Suppressor macrophage treated with lipopolysaccharide for 4 hours (primary cell): ENCODE measurements at regions not wholly inside any gene's neighbourhood (a gene's known extent, or its start where the extent isn't known, plus 50 kb on each side); places are given as distances from the start of the nearest gene placed in this dataset.

Source experiments
- DNase-seq: peaks from one replicate; pipeline ENCODE4 v3.0.0-alpha.2; 2020

DNA sequence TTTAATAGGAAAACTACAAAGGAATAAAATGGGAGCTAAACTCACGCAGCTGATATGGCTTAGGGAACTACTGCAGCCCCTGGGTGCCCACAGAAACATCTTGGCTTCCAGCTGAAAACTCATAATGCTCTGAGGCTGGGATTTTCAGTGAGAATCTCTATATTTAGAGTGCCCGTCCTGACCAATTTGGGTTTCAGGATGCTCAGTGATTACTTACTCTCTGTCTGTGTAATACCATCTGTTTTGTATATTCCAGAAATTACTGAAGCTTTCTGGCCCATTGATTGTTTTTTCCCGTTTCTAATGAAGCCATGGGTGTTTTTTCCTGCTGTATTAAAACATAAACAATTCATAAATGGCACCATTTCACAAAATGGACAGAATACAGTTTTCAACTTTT is 50.6 kb upstream of the ZNF385D start:
- DNase-seq = no peak

DNA sequence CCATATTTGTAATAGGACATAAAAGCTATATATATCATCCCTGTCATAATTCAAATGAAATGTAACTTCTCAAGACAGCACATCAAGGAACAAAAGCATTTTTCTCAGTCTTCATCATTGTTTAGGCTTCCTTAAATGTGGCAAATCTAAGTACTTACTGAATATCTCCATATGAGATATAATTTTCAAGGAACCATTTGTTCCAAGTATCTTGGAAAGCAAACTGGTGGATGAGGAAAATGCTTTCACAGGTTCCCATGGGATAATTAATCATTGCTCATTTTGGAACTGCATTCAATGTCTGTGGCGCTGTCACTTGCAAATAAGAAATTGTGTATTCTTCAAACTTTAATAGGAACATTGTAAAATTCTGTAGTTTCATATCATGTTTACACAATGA is 52.6 kb upstream of the ZNF385D start:
- DNase-seq = no peak

- DNase-seq = no peak
These were observed 53.3 kb upstream of the ZNF385D start for GRCh38 chr3:21804330-21804729.

- no peak for DNase-seq
These were observed 55.7 kb upstream of the ZNF385D start for GRCh38 chr3:21806733-21807132.

DNA sequence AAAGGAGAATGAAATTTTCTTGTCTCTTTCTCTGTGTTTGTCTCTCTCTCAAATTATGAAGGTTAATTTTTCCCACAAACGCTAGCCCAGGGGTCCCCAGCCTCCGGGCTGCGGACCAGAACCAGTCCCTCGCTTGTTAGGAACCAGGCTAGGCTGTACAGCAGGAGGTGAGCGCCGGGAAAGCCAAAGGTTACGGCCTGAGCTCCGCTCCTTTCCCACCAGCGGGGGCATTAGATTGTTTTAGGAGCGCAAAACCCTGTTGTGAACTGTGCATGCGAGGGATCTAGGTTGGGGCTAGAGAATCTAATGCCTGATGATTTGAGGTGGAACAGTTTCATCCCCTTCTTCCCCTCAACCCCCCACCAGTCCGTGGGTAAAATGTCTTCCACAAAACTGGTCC is 74.7 kb upstream of the ZNF385D start:
- no peak for DNase-seq

DNA sequence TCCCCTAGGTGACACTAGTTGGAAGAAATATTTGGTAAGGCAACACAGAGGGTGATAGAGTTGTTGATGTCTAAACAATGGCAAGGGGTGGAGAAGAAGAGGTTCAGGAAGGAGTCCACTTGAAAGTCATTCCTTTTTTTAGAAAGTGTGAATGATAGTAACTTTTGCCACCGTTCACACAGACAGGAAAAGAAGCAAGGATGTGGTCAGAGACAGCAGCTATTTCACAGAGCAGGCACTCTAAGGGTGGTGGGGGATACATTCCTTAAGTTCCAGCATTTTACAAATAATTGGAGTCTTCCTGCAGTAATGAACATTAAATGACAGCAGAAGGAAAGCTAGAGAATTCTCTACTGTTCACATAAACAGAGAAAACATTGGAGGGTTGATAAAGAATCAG is 75.4 kb upstream of the ZNF385D start:
- no peak for DNase-seq

GRCh38 chr3:21830541-21830940 is 79.5 kb upstream of the ZNF385D start:
- no peak for DNase-seq

- no peak for DNase-seq
These were observed 84.3 kb upstream of the ZNF385D start for GRCh38 chr3:21835264-21835663.

DNA sequence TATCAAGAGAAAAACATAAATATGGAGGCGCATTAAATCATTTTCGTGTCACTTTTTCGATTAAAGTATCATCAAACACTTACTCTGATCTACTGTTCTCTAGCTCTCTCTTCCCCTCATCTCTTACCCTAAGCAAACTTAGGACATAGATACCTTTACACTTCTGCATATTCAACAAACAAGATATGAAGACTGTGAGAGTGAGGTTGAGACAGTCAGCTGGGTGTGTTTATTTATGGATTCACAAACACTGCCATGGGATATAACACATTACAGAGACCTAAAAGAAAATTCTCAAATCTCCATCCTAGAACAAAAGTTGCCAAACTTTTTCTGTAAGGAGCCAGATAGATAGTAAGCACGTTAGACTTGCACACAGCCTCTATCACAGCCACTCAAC is 85.2 kb upstream of the ZNF385D start:
- no peak for DNase-seq

DNA sequence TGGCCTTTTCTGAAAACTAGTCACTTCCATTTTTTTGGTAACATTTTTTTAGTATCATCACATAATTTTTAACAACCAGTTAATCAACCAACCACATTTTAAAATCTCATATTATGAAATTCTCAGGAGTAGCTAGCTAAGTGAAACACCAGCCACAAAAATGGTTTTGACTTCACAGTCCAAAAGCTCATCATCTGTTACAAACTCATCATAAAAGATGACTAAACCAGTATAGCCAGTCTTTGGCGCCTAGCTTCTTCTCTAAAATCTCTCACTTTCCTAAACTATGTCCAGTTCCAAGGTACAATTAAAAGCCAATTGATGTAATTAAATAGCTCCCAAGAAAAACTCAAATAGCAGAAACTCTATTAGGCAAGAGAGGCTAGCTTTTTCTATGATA is 88.2 kb upstream of the ZNF385D start:
- no peak for DNase-seq

- DNase-seq = no peak
These were observed 88.6 kb upstream of the ZNF385D start for GRCh38 chr3:21839592-21839991.

- DNase-seq = no peak
These were observed 96.0 kb upstream of the ZNF385D start for GRCh38 chr3:21847005-21847404.

DNA sequence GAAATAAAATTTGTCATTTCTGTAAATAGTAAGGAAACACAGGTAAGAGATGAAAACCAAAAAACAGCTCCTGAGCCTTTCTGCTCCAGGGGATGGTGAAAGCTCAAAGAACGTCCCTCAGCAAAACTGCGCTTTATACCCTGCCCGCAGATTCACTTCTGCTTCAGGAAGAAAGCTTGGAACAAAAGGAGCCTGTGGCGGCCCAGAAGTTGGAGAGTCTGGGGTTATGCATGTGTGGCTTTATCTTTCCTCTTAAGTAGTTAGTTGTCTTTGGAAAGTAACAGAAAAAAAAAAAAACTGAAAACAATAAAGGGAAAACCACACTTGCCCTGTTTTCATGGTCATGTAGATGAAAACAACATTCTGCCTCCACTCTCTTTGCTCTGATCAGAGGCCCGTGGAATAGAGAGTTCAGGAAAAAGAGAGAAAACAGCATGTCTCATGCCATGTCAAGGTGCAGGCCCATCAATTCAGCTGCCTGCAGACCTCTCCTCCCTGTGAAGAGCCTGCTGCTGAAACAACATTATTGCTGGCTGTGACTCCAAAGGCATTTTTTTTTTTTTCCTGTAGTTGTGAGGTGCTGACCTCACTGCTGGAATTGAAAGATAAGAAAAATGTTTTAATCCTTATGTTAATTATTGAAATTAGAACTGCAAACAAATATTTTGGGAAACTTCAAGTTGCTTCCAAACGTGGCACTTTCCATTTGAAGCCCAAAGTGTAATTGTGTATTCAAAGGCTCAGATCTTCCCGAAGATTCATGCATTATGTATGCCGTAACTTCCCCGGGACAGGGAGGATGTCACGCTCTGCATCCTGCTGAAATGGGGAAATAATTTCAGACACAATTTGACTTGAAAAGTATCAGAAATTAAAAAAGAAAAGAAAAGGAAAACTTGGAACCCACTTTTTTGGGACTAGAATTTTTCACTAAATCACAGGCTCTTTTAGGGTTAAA is 108.4 kb upstream of the ZNF385D start:
- DNase-seq = no peak

- DNase-seq = no peak
These were observed 109.1 kb upstream of the ZNF385D start for GRCh38 chr3:21860082-21860475.

DNA sequence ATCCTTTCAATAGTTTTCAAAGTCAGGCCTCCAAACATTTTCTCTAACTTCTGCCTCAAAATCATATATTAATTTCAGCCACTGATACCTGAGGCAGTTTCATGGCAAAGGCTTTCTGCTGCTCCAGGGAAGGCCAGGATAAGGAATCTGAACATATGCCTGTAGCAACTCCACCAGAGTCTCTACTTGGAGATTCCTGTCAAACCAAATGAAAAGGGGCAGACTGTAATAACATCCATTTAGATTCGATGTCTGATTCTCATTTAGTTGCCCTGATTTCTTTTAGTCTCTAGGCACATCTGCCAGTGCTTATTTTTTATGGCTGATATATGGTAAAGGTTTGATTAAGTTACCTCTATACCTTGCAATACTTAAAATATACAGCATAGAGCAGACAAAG is 109.6 kb upstream of the ZNF385D start:
- no peak for DNase-seq

GRCh38 chr3:21876782-21877181 is 125.8 kb upstream of the ZNF385D start:
- DNase-seq = no peak

GRCh38 chr3:21877214-21877754 is 126.3 kb upstream of the ZNF385D start:
- no peak for DNase-seq

GRCh38 chr3:21879184-21879886 is 128.3 kb upstream of the ZNF385D start:
- DNase-seq = no peak

DNA sequence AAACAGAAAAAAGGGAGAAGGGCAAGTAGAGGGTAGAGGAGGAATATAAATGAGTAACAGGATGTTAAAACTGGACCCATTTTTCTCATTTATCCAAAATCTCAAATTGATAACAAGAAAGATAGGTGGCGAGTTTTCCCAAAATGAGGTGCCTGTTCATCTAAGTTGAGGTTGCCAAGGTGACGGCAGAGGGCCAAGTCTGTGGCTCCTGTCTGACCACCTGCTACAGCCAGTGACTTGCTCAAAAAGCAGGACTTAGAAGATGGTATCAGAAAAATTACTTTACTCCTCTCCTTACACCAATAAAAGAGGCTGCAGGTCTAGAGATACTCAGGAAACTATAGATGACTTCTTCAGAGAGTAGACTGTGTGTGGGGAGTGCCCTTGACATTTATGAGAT is 137.6 kb upstream of the ZNF385D start:
- no peak for DNase-seq

- DNase-seq = no peak
These were observed 138.2 kb upstream of the ZNF385D start for GRCh38 chr3:21889166-21889565.

DNA sequence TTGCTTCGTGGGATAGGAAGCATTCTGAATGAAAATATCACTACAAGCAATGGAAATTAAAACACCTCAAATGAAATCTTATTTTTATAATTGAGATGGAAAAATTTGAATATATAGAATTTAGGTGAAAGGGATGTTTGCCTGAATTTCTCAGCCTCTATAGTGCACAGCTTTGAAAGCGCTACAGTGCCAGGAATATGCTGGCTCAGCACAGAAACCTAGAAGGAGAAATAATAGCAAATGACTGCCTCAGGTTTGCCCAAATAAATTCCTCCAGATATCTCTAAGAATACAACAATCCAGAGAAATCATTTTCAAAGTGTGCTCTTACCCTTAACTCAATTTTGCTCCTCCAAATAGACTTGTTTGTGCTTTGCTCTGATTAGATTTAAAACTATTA is 141.1 kb upstream of the ZNF385D start:
- DNase-seq = no peak

- DNase-seq = no peak
These were observed 142.2 kb upstream of the ZNF385D start for GRCh38 chr3:21893242-21893641.

GRCh38 chr3:21894459-21895340 is 143.7 kb upstream of the ZNF385D start:
- DNase-seq = peak; percentile 5
